ENCODE measurements at regions not wholly inside any gene's neighbourhood (a gene's known extent, or its start where the extent isn't known, plus 50 kb on each side); places are given as distances from the start of the nearest gene placed in this dataset.

GRCh38 chr9:8030095-8030494 is 230.5 kb upstream of the DMAC1 start:
- no peak for TF ChIP-seq SP2 (CRISPR knock-in tag; IDR thresholded peaks at IDR 0.05)
- TF ChIP-seq FOXK1 (CRISPR knock-in tag; IDR thresholded peaks at IDR 0.05; ENCODE audit: borderline replicate concordance, low read depth): no peak
- no peak for TF ChIP-seq POLR2A (IDR thresholded peaks at IDR 0.05; ENCODE audit: insufficient read depth in 1 of 2, low read depth in 2 of 2, low read length in 2 of 2)
- TF ChIP-seq CTCF (CRISPR knock-in tag; IDR thresholded peaks at IDR 0.05): no peak
- no peak for TF ChIP-seq ISX (CRISPR knock-in tag; conservative IDR thresholded peaks at IDR 0.05)
- TF ChIP-seq ZNF749 (CRISPR knock-in tag; IDR thresholded peaks at IDR 0.05; ENCODE audit: borderline replicate concordance): no peak
- TF ChIP-seq HOMEZ (CRISPR knock-in tag; IDR thresholded peaks at IDR 0.05; ENCODE audit: low read depth): no peak
- no peak for TF ChIP-seq SRF (IDR thresholded peaks at IDR 0.05; ENCODE audit: low read depth, low read length)
